Activated CD4-positive, CD25-positive, alpha-beta regulatory T cell treated with anti-CD3 and anti-CD28 coated beads, Interleukin-2, amount 50 U/mL, for 16 hours (primary cell): ENCODE measurements at regions not wholly inside any gene's neighbourhood (a gene's known extent, or its start where the extent isn't known, plus 50 kb on each side); places are given as distances from the start of the nearest gene placed in this dataset.

ENCODE experiments used
- DNase-seq: peaks from one replicate; pipeline ENCODE4 v3.0.0-alpha.2; 2020; ENCODE audit warnings: low read depth, low spot score

GRCh38 chr9:95822583-95823431 lies 52.7 kb upstream of the ERCC6L2 start:
- DNase-seq: no peak

GRCh38 chr9:95822015-95822414 lies 53.5 kb upstream of the ERCC6L2 start:
- no peak for DNase-seq

GRCh38 chr9:95820074-95820473 lies 55.4 kb upstream of the ERCC6L2 start:
- DNase-seq: no peak

- DNase-seq: no peak
Observed at GRCh38 chr9:95819636-95820035, 55.9 kb upstream of the ERCC6L2 start.

GRCh38 chr9:95817205-95817604 lies 58.3 kb upstream of the ERCC6L2 start:
- no peak for DNase-seq

GRCh38 chr9:95816716-95817115 lies 58.8 kb upstream of the ERCC6L2 start:
- no peak for DNase-seq

- no peak for DNase-seq
Observed at GRCh38 chr9:95815961-95816360, 59.5 kb upstream of the ERCC6L2 start.

- no peak for DNase-seq
Observed at GRCh38 chr9:95815133-95815532, 60.4 kb upstream of the ERCC6L2 start.

GRCh38 chr9:95813923-95814322 lies 61.6 kb upstream of the ERCC6L2 start:
- DNase-seq: no peak

- DNase-seq: no peak
Observed at GRCh38 chr9:95810814-95811213, 64.7 kb upstream of the ERCC6L2 start.

GRCh38 chr9:95810133-95810532 lies 65.4 kb upstream of the ERCC6L2 start:
- no peak for DNase-seq

- no peak for DNase-seq
Observed at GRCh38 chr9:95809686-95810085, 65.8 kb upstream of the ERCC6L2 start.

- DNase-seq: no peak
Observed at GRCh38 chr9:95808011-95808410, 67.5 kb upstream of the ERCC6L2 start.

GRCh38 chr9:95807326-95807947 lies 68.1 kb upstream of the ERCC6L2 start:
- no peak for DNase-seq

GRCh38 chr9:95803197-95803596 lies 72.3 kb upstream of the ERCC6L2 start:
- no peak for DNase-seq

GRCh38 chr9:95801797-95802196 lies 73.7 kb upstream of the ERCC6L2 start:
- DNase-seq: no peak

- DNase-seq: no peak
Observed at GRCh38 chr9:95796029-95796428, 79.5 kb upstream of the ERCC6L2 start.

GRCh38 chr9:95793924-95794828 lies 81.3 kb upstream of the ERCC6L2 start:
- no peak for DNase-seq

GRCh38 chr9:95791695-95792094 lies 83.8 kb upstream of the ERCC6L2 start:
- DNase-seq: no peak

GRCh38 chr9:95791286-95791685 lies 84.2 kb upstream of the ERCC6L2 start:
- DNase-seq: no peak

- DNase-seq: no peak
Observed at GRCh38 chr9:95788521-95788991, 86.9 kb upstream of the ERCC6L2 start.

GRCh38 chr9:95788021-95788420 lies 87.5 kb upstream of the ERCC6L2 start:
- no peak for DNase-seq
